HG03135 (cell line): ENCODE measurements at regions not wholly inside any gene's neighbourhood (a gene's known extent, or its start where the extent isn't known, plus 50 kb on each side); places are given as distances from the start of the nearest gene placed in this dataset.
A peak's percentile ranks its signal among the peaks of the same experiment; 100 is the strongest.
"Not testable (repeated sequence)": the region's sequence is repeated elsewhere in the genome, so short reads cannot be mapped to it uniquely, and the experiment has no call there.

Source experiments
- ATAC-seq: cut with Tn5 transposase; IDR thresholded peaks from one replicate; pipeline ENCODE4 v1.9.1; 2021; ENCODE audit warnings: mild to moderate bottlenecking, moderate library complexity; ENCODE audit not compliant: unreplicated experiment

GRCh38 chr4:18635531-18635930, 614.0 kb upstream of the LCORL start:
- no peak for ATAC-seq

- no peak for ATAC-seq
Measured at GRCh38 chr4:18631586-18631985, 610.0 kb upstream of the LCORL start.

- no peak for ATAC-seq
Measured at GRCh38 chr4:18630218-18631110, 608.9 kb upstream of the LCORL start.

- ATAC-seq: no peak
Measured at GRCh38 chr4:18627447-18628005, 606.0 kb upstream of the LCORL start.

- ATAC-seq: no peak
Measured at GRCh38 chr4:18626996-18627395, 605.4 kb upstream of the LCORL start.

GRCh38 chr4:18626366-18626765, 604.8 kb upstream of the LCORL start:
- no peak for ATAC-seq

- no peak for ATAC-seq
Measured at GRCh38 chr4:18621186-18621585, 599.6 kb upstream of the LCORL start.

GRCh38 chr4:18616720-18617119, 595.2 kb upstream of the LCORL start:
- no peak for ATAC-seq

- ATAC-seq: no peak
Measured at GRCh38 chr4:18611026-18611425, 589.5 kb upstream of the LCORL start.

- no peak for ATAC-seq
Measured at GRCh38 chr4:18608908-18609533, 587.5 kb upstream of the LCORL start.

- ATAC-seq: not testable (repeated sequence)
Measured at GRCh38 chr4:18602610-18603009, 581.1 kb upstream of the LCORL start.

- ATAC-seq: peak; percentile 85
Measured at GRCh38 chr4:18593297-18594002, 571.9 kb upstream of the LCORL start.

GRCh38 chr4:18582841-18583240, 561.3 kb upstream of the LCORL start:
- ATAC-seq: no peak

- no peak for ATAC-seq
Measured at GRCh38 chr4:18578307-18578706, 556.8 kb upstream of the LCORL start.

GRCh38 chr4:18572481-18572880, 550.9 kb upstream of the LCORL start:
- ATAC-seq: no peak

- ATAC-seq: no peak
Measured at GRCh38 chr4:18571301-18571761, 549.8 kb upstream of the LCORL start.

GRCh38 chr4:18570370-18570769, 548.8 kb upstream of the LCORL start:
- ATAC-seq: no peak

GRCh38 chr4:18568600-18568999, 547.0 kb upstream of the LCORL start:
- ATAC-seq: no peak

GRCh38 chr4:18566970-18567799, 545.6 kb upstream of the LCORL start:
- ATAC-seq: no peak

- ATAC-seq: no peak
Measured at GRCh38 chr4:18559492-18559891, 537.9 kb upstream of the LCORL start.
